HCT116 (cell line): ENCODE measurements at regions not wholly inside any gene's neighbourhood (a gene's known extent, or its start where the extent isn't known, plus 50 kb on each side); places are given as distances from the start of the nearest gene placed in this dataset.

Experiments used
- ATAC-seq: fragments of 200-7000 bp; cut with Tn5 transposase; 2 replicates; pipeline ENCODE4 v1.9.1; 2020; ENCODE audit warnings: mild to moderate bottlenecking, moderate library complexity
- BruUV-seq: library from RNA; stranded (reverse); fragments of 400-500 nt; replicated peaks from 2 replicates; lab custom pipeline; 2021; lab: Mats Ljungman, UMichigan
- CTCF ChIA-PET: fragments of 300-600 bp; sonication (Branson Sonifier 250); formaldehyde crosslinking; loops from one replicate; lab custom pipeline; 2021; ENCODE audit warnings: antibody characterized with exemption; lab: Charles Lee
- POLR2A ChIA-PET: fragments of 300-600, 350-600 bp; sonication (Branson Sonifier 250); formaldehyde crosslinking; loops from one replicate; lab custom pipeline; 2021; ENCODE audit warnings: antibody characterized with exemption; lab: Charles Lee
- RAD21 ChIA-PET, 2 experiments: fragments of 300-600 bp; sonication (Branson Sonifier 250); formaldehyde crosslinking; loops; one replicate each; lab custom pipeline; 2023; ENCODE audit warnings: low total read pairs in 2 of 2; ENCODE audit not compliant: uncharacterized antibody in 2 of 2, unreplicated experiment in 2 of 2, low non-redundant PET in 1 of 2; lab: Charles Lee
- DNase-seq: peaks from one replicate; pipeline ENCODE4 v3.0.0-alpha.2; 2010; ENCODE audit warnings: low read depth, low spot score
- H2AFZ ChIP-seq: fragments of 200-600 bp; shearing (Covaris generic), sonication (generic); 2 replicates; pipeline ENCODE4 v1.6.1; 2017; ENCODE audit warnings: low read depth, mixed run types, mixed read lengths, antibody characterized with exemption, low read length; ENCODE audit not compliant: poor library complexity, severe bottlenecking
- H3K27ac ChIP-seq: 2 replicates; pipeline ENCODE4 v1.5.1; 2012; ENCODE audit warnings: low read depth, low read length
- H3K27me3 ChIP-seq: fragments of 200-600 bp; sonication (generic); 2 replicates; pipeline ENCODE4 v1.6.1; 2016; ENCODE audit warnings: mixed run types, low read length, mixed read lengths; ENCODE audit not compliant: insufficient read depth
- H3K36me3 ChIP-seq, 2 experiments: fragments of 200-500 bp in 1 of 2; fragments of 200-600 bp in 1 of 2; sonication (Bioruptor generic) in 1 of 2; sonication (generic) in 1 of 2; 2 replicates each; pipeline versions ENCODE4 v1.5.1 to v1.6.1; 2014 to 2016; ENCODE audit warnings: low read length in 2 of 2, inconsistent platforms in 1 of 2, mixed read lengths in 1 of 2, mixed run types in 1 of 2; ENCODE audit not compliant: insufficient read depth in 2 of 2, control insufficient read depth in 1 of 2
- H3K4me1 ChIP-seq, 2 experiments: fragments of 200-600 bp in 1 of 2; sonication (generic) in 1 of 2; 2 replicates each; pipeline versions ENCODE4 v1.5.1 to v1.6.1; 2012 to 2017; ENCODE audit warnings: low read length in 2 of 2, inconsistent platforms in 1 of 2, mild to moderate bottlenecking in 1 of 2, mixed read lengths in 1 of 2, mixed run types in 1 of 2, moderate library complexity in 1 of 2; ENCODE audit not compliant: insufficient read depth in 2 of 2, control insufficient read depth in 1 of 2
- H3K4me2 ChIP-seq: fragments of 200-600 bp; sonication (generic); 2 replicates; pipeline ENCODE4 v1.6.1; 2017; ENCODE audit warnings: mixed run types, low read length, mixed read lengths
- H3K4me3 ChIP-seq, 2 experiments: fragments of 200-600 bp in 1 of 2; sonication (generic) in 1 of 2; replicated peaks in 1 of 2; 2 replicates each; pipeline ENCODE4 v1.5.1; 2011 to 2016; ENCODE audit warnings: low read length in 2 of 2, control low read depth in 1 of 2, low read depth in 1 of 2, mild to moderate bottlenecking in 1 of 2, mixed read lengths in 1 of 2, mixed run types in 1 of 2
- H3K79me2 ChIP-seq: fragments of 200-600 bp; sonication (generic); 2 replicates; pipeline ENCODE4 v1.6.1; 2017; ENCODE audit warnings: mild to moderate bottlenecking, mixed run types, low read length, moderate library complexity, mixed read lengths; ENCODE audit not compliant: insufficient read depth
- H3K9ac ChIP-seq: fragments of 200-600 bp; sonication (generic); 2 replicates; pipeline ENCODE4 v1.6.1; 2016; ENCODE audit warnings: low read length, mixed read lengths
- H3K9me2 ChIP-seq: fragments of 200-600 bp; sonication (generic), shearing (Covaris generic); 2 replicates; pipeline ENCODE4 v1.6.1; 2017; ENCODE audit warnings: mixed run types, mild to moderate bottlenecking, moderate library complexity; ENCODE audit not compliant: insufficient read depth
- H3K9me3 ChIP-seq, 2 experiments: fragments of 200-500 bp in 1 of 2; fragments of 200-600 bp in 1 of 2; sonication (Bioruptor generic) in 1 of 2; sonication (generic) in 1 of 2; 2 replicates each; pipeline ENCODE4 v1.6.1; 2014 to 2017; ENCODE audit warnings: low read length in 2 of 2, mixed read lengths in 2 of 2, inconsistent platforms in 1 of 2, low read depth in 1 of 2, mild to moderate bottlenecking in 1 of 2, mixed run types in 1 of 2, moderate library complexity in 1 of 2; ENCODE audit not compliant: control insufficient read depth in 1 of 2, insufficient read depth in 1 of 2
- H4K20me1 ChIP-seq: fragments of 200-600 bp; sonication (generic), shearing (Covaris generic); 2 replicates; pipeline ENCODE4 v1.6.1; 2017; ENCODE audit warnings: mixed run types, mild to moderate bottlenecking, moderate library complexity; ENCODE audit not compliant: insufficient read depth
- CBX3 ChIP-seq: IDR thresholded peaks from 2 replicates; pipeline ENCODE4 v1.6.1; 2012; ENCODE audit warnings: low read depth
- CEBPB ChIP-seq: IDR thresholded peaks from 2 replicates; pipeline ENCODE4 v1.6.1; 2012; ENCODE audit warnings: low read depth
- ELF1 ChIP-seq: IDR thresholded peaks from 2 replicates; pipeline ENCODE4 v1.6.1; 2012; ENCODE audit warnings: low read depth, borderline replicate concordance
- EZH2phosphoT487 ChIP-seq: fragments of 200-600 bp; IDR thresholded peaks from 2 replicates; pipeline ENCODE4 v1.6.1; 2018; ENCODE audit warnings: antibody characterized with exemption, borderline replicate concordance
- FOSL1 ChIP-seq: IDR thresholded peaks from 2 replicates; pipeline ENCODE4 v1.6.1; 2012; ENCODE audit warnings: low read depth
- JUND ChIP-seq: IDR thresholded peaks from 2 replicates; pipeline ENCODE4 v1.6.1; 2012
- RAD21 ChIP-seq: IDR thresholded peaks from 2 replicates; pipeline ENCODE4 v1.6.1; 2012; ENCODE audit warnings: low read depth, mild to moderate bottlenecking
- SIN3A ChIP-seq: IDR thresholded peaks from 2 replicates; pipeline ENCODE4 v1.6.1; 2012; ENCODE audit warnings: low read depth
- SP1 ChIP-seq: IDR thresholded peaks from 2 replicates; pipeline ENCODE4 v1.6.1; 2012; ENCODE audit warnings: low read depth
- YY1 ChIP-seq: IDR thresholded peaks from 2 replicates; pipeline ENCODE4 v1.6.1; 2011; ENCODE audit warnings: low read length, low read depth, moderate library complexity, mild to moderate bottlenecking; ENCODE audit not compliant: insufficient replicate concordance; ENCODE audit errors: extremely low read depth
- ZNF274 ChIP-seq: fragments of 200-500 bp; sonication (Bioruptor generic); IDR thresholded peaks from 2 replicates; pipeline ENCODE4 v1.6.1; 2014; ENCODE audit warnings: mild to moderate bottlenecking, low read depth, low read length, inconsistent platforms
- intact Hi-C: fragments of 100-400 bp; cut with micrococcal nuclease; formaldehyde crosslinking; loops from 2 replicates; pipeline ENCODE4 v1.10.0; 2022
- TF ChIP-seq, protein P1 (sequence below): IDR thresholded peaks from 2 replicates; pipeline ENCODE4 v1.6.1; 2012; ENCODE audit warnings: low read depth
- TF ChIP-seq, protein P2 (sequence below): IDR thresholded peaks from 2 replicates; pipeline ENCODE4 v1.6.1; 2011; ENCODE audit warnings: mild to moderate bottlenecking, low read length, moderate library complexity; ENCODE audit not compliant: insufficient replicate concordance; ENCODE audit errors: extremely low read depth

DNA sequence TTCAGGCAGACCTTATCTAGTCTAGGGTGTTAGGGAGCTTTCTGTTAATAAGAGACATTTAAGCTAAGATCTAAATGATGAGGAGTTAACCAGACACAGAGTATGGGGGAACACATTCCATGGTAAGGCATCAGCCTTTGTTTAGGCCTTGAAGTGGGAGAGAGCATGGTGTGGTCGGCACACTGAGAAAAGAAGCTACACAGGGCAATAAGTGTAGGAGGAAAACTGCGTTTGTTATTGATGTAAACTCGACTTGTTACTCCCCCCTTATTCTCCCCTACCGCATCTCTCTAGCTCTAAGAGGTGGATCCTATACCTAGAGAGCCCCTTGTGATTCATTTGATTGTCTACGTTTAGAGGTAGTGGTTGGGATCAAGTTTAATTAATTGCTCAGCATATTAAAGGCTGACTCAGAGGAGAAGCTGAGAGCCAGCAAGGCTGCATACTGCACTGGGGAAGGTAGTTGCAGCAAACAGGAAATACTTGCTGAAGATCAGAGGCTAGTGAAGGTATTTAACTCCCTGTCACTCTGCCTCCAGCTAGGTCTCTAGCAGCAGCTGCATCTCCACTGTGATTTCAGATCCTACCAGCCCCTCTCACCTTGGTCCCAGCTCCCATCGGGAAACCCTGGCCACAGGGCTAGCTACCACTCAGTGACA is 86.8 kb upstream of the TEAD1 start:
- ChIA-PET POLR2A (interaction anchor here (0.8 kb wide), 1 partner anchor 9 kb away, joined by 3 read pairs; no protein-coding TSS in a partner anchor), CTCF (interaction anchor here (2.6 kb wide), 1 partner anchor 12 kb away, joined by 8 read pairs; no protein-coding TSS in a partner anchor), RAD21 (no interaction called here)
- H3K9ac ChIP-seq, result no peak overlapping the region
- TF ChIP-seq CBX3 (no peak), FOSL1 (no peak), ELF1 (no peak), CEBPB (no peak), EZH2phosphoT487 (no peak), SIN3A (no peak), JUND (no peak), YY1 (no peak), SP1 (no peak), RAD21 (no peak), ZNF274 (no peak)
- TF ChIP-seq, protein P1, sequence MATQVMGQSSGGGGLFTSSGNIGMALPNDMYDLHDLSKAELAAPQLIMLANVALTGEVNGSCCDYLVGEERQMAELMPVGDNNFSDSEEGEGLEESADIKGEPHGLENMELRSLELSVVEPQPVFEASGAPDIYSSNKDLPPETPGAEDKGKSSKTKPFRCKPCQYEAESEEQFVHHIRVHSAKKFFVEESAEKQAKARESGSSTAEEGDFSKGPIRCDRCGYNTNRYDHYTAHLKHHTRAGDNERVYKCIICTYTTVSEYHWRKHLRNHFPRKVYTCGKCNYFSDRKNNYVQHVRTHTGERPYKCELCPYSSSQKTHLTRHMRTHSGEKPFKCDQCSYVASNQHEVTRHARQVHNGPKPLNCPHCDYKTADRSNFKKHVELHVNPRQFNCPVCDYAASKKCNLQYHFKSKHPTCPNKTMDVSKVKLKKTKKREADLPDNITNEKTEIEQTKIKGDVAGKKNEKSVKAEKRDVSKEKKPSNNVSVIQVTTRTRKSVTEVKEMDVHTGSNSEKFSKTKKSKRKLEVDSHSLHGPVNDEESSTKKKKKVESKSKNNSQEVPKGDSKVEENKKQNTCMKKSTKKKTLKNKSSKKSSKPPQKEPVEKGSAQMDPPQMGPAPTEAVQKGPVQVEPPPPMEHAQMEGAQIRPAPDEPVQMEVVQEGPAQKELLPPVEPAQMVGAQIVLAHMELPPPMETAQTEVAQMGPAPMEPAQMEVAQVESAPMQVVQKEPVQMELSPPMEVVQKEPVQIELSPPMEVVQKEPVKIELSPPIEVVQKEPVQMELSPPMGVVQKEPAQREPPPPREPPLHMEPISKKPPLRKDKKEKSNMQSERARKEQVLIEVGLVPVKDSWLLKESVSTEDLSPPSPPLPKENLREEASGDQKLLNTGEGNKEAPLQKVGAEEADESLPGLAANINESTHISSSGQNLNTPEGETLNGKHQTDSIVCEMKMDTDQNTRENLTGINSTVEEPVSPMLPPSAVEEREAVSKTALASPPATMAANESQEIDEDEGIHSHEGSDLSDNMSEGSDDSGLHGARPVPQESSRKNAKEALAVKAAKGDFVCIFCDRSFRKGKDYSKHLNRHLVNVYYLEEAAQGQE, result no peak
- TF ChIP-seq, protein P2, sequence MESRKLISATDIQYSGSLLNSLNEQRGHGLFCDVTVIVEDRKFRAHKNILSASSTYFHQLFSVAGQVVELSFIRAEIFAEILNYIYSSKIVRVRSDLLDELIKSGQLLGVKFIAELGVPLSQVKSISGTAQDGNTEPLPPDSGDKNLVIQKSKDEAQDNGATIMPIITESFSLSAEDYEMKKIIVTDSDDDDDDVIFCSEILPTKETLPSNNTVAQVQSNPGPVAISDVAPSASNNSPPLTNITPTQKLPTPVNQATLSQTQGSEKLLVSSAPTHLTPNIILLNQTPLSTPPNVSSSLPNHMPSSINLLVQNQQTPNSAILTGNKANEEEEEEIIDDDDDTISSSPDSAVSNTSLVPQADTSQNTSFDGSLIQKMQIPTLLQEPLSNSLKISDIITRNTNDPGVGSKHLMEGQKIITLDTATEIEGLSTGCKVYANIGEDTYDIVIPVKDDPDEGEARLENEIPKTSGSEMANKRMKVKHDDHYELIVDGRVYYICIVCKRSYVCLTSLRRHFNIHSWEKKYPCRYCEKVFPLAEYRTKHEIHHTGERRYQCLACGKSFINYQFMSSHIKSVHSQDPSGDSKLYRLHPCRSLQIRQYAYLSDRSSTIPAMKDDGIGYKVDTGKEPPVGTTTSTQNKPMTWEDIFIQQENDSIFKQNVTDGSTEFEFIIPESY, result no peak
- intact Hi-C loops, result loop anchor here (10.0 kb wide), 1 partner anchor 253 kb away; no protein-coding TSS in a partner anchor
- no TSS peak for BruUV-seq
- H4K20me1 ChIP-seq, result no peaks in the 10 kb centered on the region
- no peaks in the 10 kb centered on the region for H3K27me3 ChIP-seq
- DNase-seq (no peak), ATAC-seq (peak; percentile 55)
- no peaks in the 10 kb centered on the region for H3K36me3 ChIP-seq
- no peak overlapping the region for H2AFZ ChIP-seq
- H3K9me2 ChIP-seq, result no peaks in the 10 kb centered on the region
- H3K4me1 ChIP-seq, result peaks cover 2 to 9% of the 10 kb centered on the region in 2 experiments; a peak in 2 of 4 replicates
- no peak overlapping the region for H3K4me3 ChIP-seq
- no peak overlapping the region for H3K4me2 ChIP-seq
- H3K79me2 ChIP-seq, result no peaks in the 10 kb centered on the region
- no peaks in the 10 kb centered on the region for H3K9me3 ChIP-seq
- no peak overlapping the region for H3K27ac ChIP-seq
